Transverse colon (tissue), 4 donors: ENCODE measurements at regions not wholly inside any gene's neighbourhood (a gene's known extent, or its start where the extent isn't known, plus 50 kb on each side); places are given as distances from the start of the nearest gene placed in this dataset.

Experiments used
- EP300 ChIP-seq: sonication (generic); formaldehyde crosslinking; IDR thresholded peaks from one replicate; pipeline ENCODE4 v1.6.1; 2017; ENCODE audit warnings: antibody characterized with exemption, low read depth
- POLR2A ChIP-seq: fragments of 450-650 bp; IDR thresholded peaks from one replicate; pipeline ENCODE4 v1.6.1; 2016; ENCODE audit warnings: antibody characterized with exemption, mild to moderate bottlenecking, moderate library complexity
- POLR2AphosphoS5 ChIP-seq, 3 donors: sonication (generic); formaldehyde crosslinking; IDR thresholded peaks; one replicate each; pipeline ENCODE4 v1.6.1; 2016; ENCODE audit warnings: antibody characterized with exemption in 3 of 3
- TF ChIP-seq, protein P1 (sequence below), 5 experiments: fragments of 200-600 bp in 3 of 5; fragments of 450-650 bp in 2 of 5; sonication (generic) in 3 of 5; IDR thresholded peaks; 1 replicate in 2 of 5; 2 replicates in 3 of 5; pipeline ENCODE4 v1.5.1; 2016 to 2017; ENCODE audit warnings: antibody characterized with exemption in 5 of 5, inconsistent platforms in 3 of 5, mild to moderate bottlenecking in 2 of 5, moderate library complexity in 1 of 5

DNA sequence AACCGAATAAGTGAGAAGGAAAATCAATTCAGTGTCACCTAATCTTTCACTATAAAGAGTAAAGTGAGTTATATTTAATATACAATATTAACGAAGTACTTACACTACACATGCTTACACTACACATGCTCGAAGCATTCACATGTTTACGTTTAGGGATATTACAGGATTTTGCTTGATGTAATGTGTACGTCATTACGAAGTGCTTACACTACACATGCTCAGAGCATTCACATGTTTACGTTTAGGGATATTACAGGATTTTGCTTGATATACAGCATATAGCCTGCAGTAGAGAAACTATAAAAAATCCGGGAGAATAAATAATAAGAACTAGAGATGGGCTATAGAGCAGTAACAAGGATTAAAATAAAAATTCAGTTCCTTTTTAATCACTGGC, 538.8 kb upstream of the CXADR start:
- TF ChIP-seq, protein P1, sequence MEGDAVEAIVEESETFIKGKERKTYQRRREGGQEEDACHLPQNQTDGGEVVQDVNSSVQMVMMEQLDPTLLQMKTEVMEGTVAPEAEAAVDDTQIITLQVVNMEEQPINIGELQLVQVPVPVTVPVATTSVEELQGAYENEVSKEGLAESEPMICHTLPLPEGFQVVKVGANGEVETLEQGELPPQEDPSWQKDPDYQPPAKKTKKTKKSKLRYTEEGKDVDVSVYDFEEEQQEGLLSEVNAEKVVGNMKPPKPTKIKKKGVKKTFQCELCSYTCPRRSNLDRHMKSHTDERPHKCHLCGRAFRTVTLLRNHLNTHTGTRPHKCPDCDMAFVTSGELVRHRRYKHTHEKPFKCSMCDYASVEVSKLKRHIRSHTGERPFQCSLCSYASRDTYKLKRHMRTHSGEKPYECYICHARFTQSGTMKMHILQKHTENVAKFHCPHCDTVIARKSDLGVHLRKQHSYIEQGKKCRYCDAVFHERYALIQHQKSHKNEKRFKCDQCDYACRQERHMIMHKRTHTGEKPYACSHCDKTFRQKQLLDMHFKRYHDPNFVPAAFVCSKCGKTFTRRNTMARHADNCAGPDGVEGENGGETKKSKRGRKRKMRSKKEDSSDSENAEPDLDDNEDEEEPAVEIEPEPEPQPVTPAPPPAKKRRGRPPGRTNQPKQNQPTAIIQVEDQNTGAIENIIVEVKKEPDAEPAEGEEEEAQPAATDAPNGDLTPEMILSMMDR (IDR thresholded peaks at IDR 0.05): no peak
- no peak for TF ChIP-seq POLR2A
- TF ChIP-seq EP300: no peak
- no peak for TF ChIP-seq POLR2AphosphoS5 (IDR thresholded peaks at IDR 0.05)
